Trophoblast cell (in vitro differentiated cells and primary cell): ENCODE measurements at regions not wholly inside any gene's neighbourhood (a gene's known extent, or its start where the extent isn't known, plus 50 kb on each side); places are given as distances from the start of the nearest gene placed in this dataset.
"Not testable (repeated sequence)": the region's sequence is repeated elsewhere in the genome, so short reads cannot be mapped to it uniquely, and the experiment has no call there.

Experiments
- DNase-seq, 2 donors: peaks; one replicate each; pipeline ENCODE4 v3.0.0-alpha.2; 2016
- H2AFZ ChIP-seq: 2 replicates; pipeline ENCODE4 v1.6.1; 2013; ENCODE audit warnings: low read length, moderate library complexity, mild to moderate bottlenecking; ENCODE audit not compliant: insufficient read depth, poor library complexity
- H2AK5ac ChIP-seq: 2 replicates; pipeline ENCODE4 v1.6.1; 2013; ENCODE audit warnings: mild to moderate bottlenecking, low read length
- H2BK120ac ChIP-seq: 2 replicates; pipeline ENCODE4 v1.6.1; 2013; ENCODE audit warnings: low read length, mild to moderate bottlenecking, moderate library complexity; ENCODE audit not compliant: insufficient read depth, poor library complexity
- H2BK12ac ChIP-seq: 2 replicates; pipeline ENCODE4 v1.6.1; 2013; ENCODE audit warnings: mild to moderate bottlenecking, low read length, moderate library complexity
- H2BK5ac ChIP-seq: 2 replicates; pipeline ENCODE4 v1.6.1; 2013; ENCODE audit warnings: low read length, low read depth, moderate library complexity, mild to moderate bottlenecking; ENCODE audit not compliant: poor library complexity
- H3K14ac ChIP-seq: 2 replicates; pipeline ENCODE4 v1.6.1; 2013; ENCODE audit warnings: mild to moderate bottlenecking, low read length
- H3K18ac ChIP-seq: 2 replicates; pipeline ENCODE4 v1.6.1; 2013; ENCODE audit warnings: mild to moderate bottlenecking, low read length
- H3K23ac ChIP-seq: 2 replicates; pipeline ENCODE4 v1.6.1; 2013; ENCODE audit warnings: low read length
- H3K27ac ChIP-seq: 2 replicates; pipeline ENCODE4 v1.5.1; 2013; ENCODE audit warnings: low read depth, mild to moderate bottlenecking, inconsistent platforms, low read length, moderate library complexity
- H3K27me3 ChIP-seq: 2 replicates; pipeline ENCODE4 v1.6.1; 2013; ENCODE audit warnings: inconsistent platforms, mild to moderate bottlenecking, low read length, moderate library complexity; ENCODE audit not compliant: insufficient read depth
- H3K36me3 ChIP-seq, 2 experiments: 1 replicate in 1 of 2; 2 replicates in 1 of 2; pipeline ENCODE4 v1.6.1; 2013; ENCODE audit warnings: low read length in 2 of 2, mild to moderate bottlenecking in 2 of 2, moderate library complexity in 1 of 2; ENCODE audit not compliant: insufficient read depth in 2 of 2, control insufficient read depth in 1 of 2
- H3K4ac ChIP-seq: 2 replicates; pipeline ENCODE4 v1.6.1; 2013; ENCODE audit warnings: low read depth, mild to moderate bottlenecking, low read length, moderate library complexity
- H3K4me1 ChIP-seq, 2 experiments: 1 replicate in 1 of 2; 2 replicates in 1 of 2; pipeline ENCODE4 v1.6.1; 2013; ENCODE audit warnings: low read length in 2 of 2, mild to moderate bottlenecking in 2 of 2, moderate library complexity in 1 of 2; ENCODE audit not compliant: insufficient read depth in 2 of 2, control insufficient read depth in 1 of 2
- H3K4me2 ChIP-seq: 2 replicates; pipeline ENCODE4 v1.6.1; 2013; ENCODE audit warnings: inconsistent platforms, mild to moderate bottlenecking, low read length, moderate library complexity
- H3K4me3 ChIP-seq: 2 replicates; pipeline ENCODE4 v1.5.1; 2013; ENCODE audit warnings: mild to moderate bottlenecking, low read depth, low read length, inconsistent platforms
- H3K79me1 ChIP-seq: one replicate; pipeline ENCODE4 v1.6.1; 2013; ENCODE audit warnings: low read length
- H3K79me2 ChIP-seq: 2 replicates; pipeline ENCODE4 v1.6.1; 2013; ENCODE audit warnings: low read length, mild to moderate bottlenecking; ENCODE audit not compliant: control insufficient read depth, insufficient read depth, poor library complexity
- H3K9ac ChIP-seq: 2 replicates; pipeline ENCODE4 v1.6.1; 2013; ENCODE audit warnings: mild to moderate bottlenecking, low read length
- H3K9me3 ChIP-seq: 2 replicates; pipeline ENCODE4 v1.6.1; 2013; ENCODE audit warnings: low read depth, mild to moderate bottlenecking, control low read depth, inconsistent platforms, low read length; ENCODE audit not compliant: insufficient read depth
- H4K12ac ChIP-seq: 2 replicates; pipeline ENCODE4 v1.6.1; 2013; ENCODE audit warnings: low read depth, mild to moderate bottlenecking, low read length, moderate library complexity
- H4K8ac ChIP-seq: 2 replicates; pipeline ENCODE4 v1.6.1; 2013; ENCODE audit warnings: low read depth, mild to moderate bottlenecking, low read length, moderate library complexity
- H4K91ac ChIP-seq: one replicate; pipeline ENCODE4 v1.6.1; 2013; ENCODE audit warnings: low read depth, mild to moderate bottlenecking, low read length, moderate library complexity
- WGBS: extraction: QIAGEN DNeasy Blood & Tissue Kit; methylation state at CpG from one replicate; pipeline ENCODE4 v1.1.7; 2013; ENCODE audit warnings: missing lambda C conversion rate; ENCODE audit not compliant: insufficient read length, insufficient coverage; ENCODE audit errors: extremely low coverage; 5-methylcytosine and 5-hydroxymethylcytosine counted together

- not testable (repeated sequence) for H3K4ac ChIP-seq, H3K18ac ChIP-seq, H3K23ac ChIP-seq, H3K79me1 ChIP-seq, H4K91ac ChIP-seq, H3K27me3 ChIP-seq, H3K4me1 ChIP-seq, H3K4me2 ChIP-seq, H2AFZ ChIP-seq, H2BK5ac ChIP-seq, H3K79me2 ChIP-seq, H3K4me3 ChIP-seq, H4K8ac ChIP-seq, H2BK12ac ChIP-seq, H2AK5ac ChIP-seq, H3K14ac ChIP-seq, H2BK120ac ChIP-seq, H3K27ac ChIP-seq, H4K12ac ChIP-seq, H3K9me3 ChIP-seq, DNase-seq, H3K36me3 ChIP-seq, H3K9ac ChIP-seq
- no CpG with 5 or more reads among the region's 32 CpGs for WGBS
Measured at GRCh38 chr4:183044924-183045640, 54.0 kb upstream of the WWC2 start.

GRCh38 chr4:183038436-183038835, 60.6 kb upstream of the WWC2 start:
- Histone ChIP-seq H3K79me1 (no peaks in the 10 kb centered on the region), H3K18ac (no peak overlapping the region), H2BK12ac (no peak overlapping the region), H2AFZ (no peak overlapping the region), H3K4me1 (no peaks in the 10 kb centered on the region), H2AK5ac (no peak overlapping the region), H3K4ac (no peak overlapping the region), H3K14ac (no peak overlapping the region), H3K4me2 (no peak overlapping the region), H4K12ac (no peak overlapping the region), H4K8ac (no peak overlapping the region), H3K23ac (no peak overlapping the region), H2BK120ac (no peak overlapping the region), H3K4me3 (no peak overlapping the region), H3K79me2 (no peaks in the 10 kb centered on the region), H3K36me3 (no peaks in the 10 kb centered on the region), H4K91ac (no peak overlapping the region), H3K9me3 (no peaks in the 10 kb centered on the region), H2BK5ac (no peak overlapping the region), H3K27ac (no peak overlapping the region), H3K9ac (no peak overlapping the region), H3K27me3 (no peaks in the 10 kb centered on the region)
- WGBS = no CpG with 5 or more reads among the region's 3 CpGs
- DNase-seq = no peak

- Histone ChIP-seq H3K4me1 (no peaks in the 10 kb centered on the region), H3K9ac (no peak overlapping the region), H4K12ac (no peak overlapping the region), H2AK5ac (no peak overlapping the region), H2BK120ac (no peak overlapping the region), H3K36me3 (no peaks in the 10 kb centered on the region), H3K4me2 (no peak overlapping the region), H4K8ac (no peak overlapping the region), H3K18ac (no peak overlapping the region), H3K79me2 (no peaks in the 10 kb centered on the region), H3K4ac (no peak overlapping the region), H3K23ac (no peak overlapping the region), H3K14ac (no peak overlapping the region), H3K4me3 (no peak overlapping the region), H2AFZ (no peak overlapping the region), H3K9me3 (no peaks in the 10 kb centered on the region), H4K91ac (no peak overlapping the region), H3K27ac (no peak overlapping the region), H2BK5ac (no peak overlapping the region), H3K27me3 (no peaks in the 10 kb centered on the region), H2BK12ac (no peak overlapping the region), H3K79me1 (no peaks in the 10 kb centered on the region)
- DNase-seq = no peak
- no CpG with 5 or more reads among the region's 7 CpGs for WGBS
Measured at GRCh38 chr4:183035726-183036415, 63.2 kb upstream of the WWC2 start.

DNA sequence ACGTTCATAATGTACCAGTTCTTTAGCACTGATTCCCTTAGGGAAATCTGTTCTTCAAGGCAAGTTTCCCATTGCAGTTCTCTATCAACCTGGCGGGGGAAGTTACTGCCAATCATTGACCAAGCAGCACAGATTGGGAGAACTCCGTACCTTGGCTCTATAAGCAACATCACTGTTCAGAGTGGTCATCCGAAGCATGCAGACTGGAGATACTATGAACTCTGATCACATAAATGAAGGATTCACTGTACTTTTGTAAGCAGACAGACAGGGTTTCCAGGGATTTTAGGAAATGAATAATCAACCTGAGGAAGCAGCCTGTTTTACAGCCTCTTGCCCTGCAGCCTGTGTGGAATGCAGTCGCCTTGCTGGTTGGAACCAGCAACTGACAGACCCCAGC, 63.8 kb upstream of the WWC2 start:
- DNase-seq = no peak
- Histone ChIP-seq H4K8ac (no peak overlapping the region), H3K4me1 (no peaks in the 10 kb centered on the region), H2AK5ac (no peak overlapping the region), H3K27ac (no peak overlapping the region), H2BK12ac (no peak overlapping the region), H3K27me3 (no peaks in the 10 kb centered on the region), H3K23ac (no peak overlapping the region), H3K4me3 (no peak overlapping the region), H2BK5ac (no peak overlapping the region), H3K4ac (no peak overlapping the region), H3K18ac (no peak overlapping the region), H3K79me2 (no peaks in the 10 kb centered on the region), H3K9ac (no peak overlapping the region), H3K4me2 (no peak overlapping the region), H3K14ac (no peak overlapping the region), H3K9me3 (no peaks in the 10 kb centered on the region), H3K79me1 (no peaks in the 10 kb centered on the region), H3K36me3 (no peaks in the 10 kb centered on the region), H4K12ac (no peak overlapping the region), H2BK120ac (no peak overlapping the region), H2AFZ (no peak overlapping the region), H4K91ac (no peak overlapping the region)
- no CpG with 5 or more reads among the region's 5 CpGs for WGBS
